ENCODE measurements at regions not wholly inside any gene's neighbourhood (a gene's known extent, or its start where the extent isn't known, plus 50 kb on each side); places are given as distances from the start of the nearest gene placed in this dataset.

- TF ChIP-seq CTCF (IDR thresholded peaks at IDR 0.05; ENCODE audit: extremely low read depth, missing control alignments), result no peak
- no peak for DNase-seq (ENCODE audit: low spot score)
Observed at GRCh38 chr3:177367788-177368187, 170.5 kb upstream of the TBL1XR1 start.

GRCh38 chr3:177370246-177370822, 173.1 kb upstream of the TBL1XR1 start:
- no peak for TF ChIP-seq CTCF (IDR thresholded peaks at IDR 0.05; ENCODE audit: extremely low read depth, missing control alignments)
- no peak for DNase-seq (ENCODE audit: low spot score)

GRCh38 chr3:177371146-177371545, 173.9 kb upstream of the TBL1XR1 start:
- DNase-seq (ENCODE audit: low spot score), result no peak
- TF ChIP-seq CTCF (IDR thresholded peaks at IDR 0.05; ENCODE audit: extremely low read depth, missing control alignments), result no peak

- DNase-seq (ENCODE audit: low spot score), result no peak
- no peak for TF ChIP-seq CTCF (IDR thresholded peaks at IDR 0.05; ENCODE audit: extremely low read depth, missing control alignments)
Observed at GRCh38 chr3:177371888-177372287, 174.6 kb upstream of the TBL1XR1 start.

GRCh38 chr3:177374323-177374722, 177.0 kb upstream of the TBL1XR1 start:
- DNase-seq (ENCODE audit: low spot score), result no peak
- no peak for TF ChIP-seq CTCF (IDR thresholded peaks at IDR 0.05; ENCODE audit: extremely low read depth, missing control alignments)

GRCh38 chr3:177375316-177375715, 178.0 kb upstream of the TBL1XR1 start:
- no peak for DNase-seq (ENCODE audit: low spot score)
- TF ChIP-seq CTCF (IDR thresholded peaks at IDR 0.05; ENCODE audit: extremely low read depth, missing control alignments), result no peak

GRCh38 chr3:177377166-177377565, 179.9 kb upstream of the TBL1XR1 start:
- no peak for TF ChIP-seq CTCF (IDR thresholded peaks at IDR 0.05; ENCODE audit: extremely low read depth, missing control alignments)
- DNase-seq (ENCODE audit: low spot score), result no peak
